ENCODE measurements at regions not wholly inside any gene's neighbourhood (a gene's known extent, or its start where the extent isn't known, plus 50 kb on each side); places are given as distances from the start of the nearest gene placed in this dataset.

DNA sequence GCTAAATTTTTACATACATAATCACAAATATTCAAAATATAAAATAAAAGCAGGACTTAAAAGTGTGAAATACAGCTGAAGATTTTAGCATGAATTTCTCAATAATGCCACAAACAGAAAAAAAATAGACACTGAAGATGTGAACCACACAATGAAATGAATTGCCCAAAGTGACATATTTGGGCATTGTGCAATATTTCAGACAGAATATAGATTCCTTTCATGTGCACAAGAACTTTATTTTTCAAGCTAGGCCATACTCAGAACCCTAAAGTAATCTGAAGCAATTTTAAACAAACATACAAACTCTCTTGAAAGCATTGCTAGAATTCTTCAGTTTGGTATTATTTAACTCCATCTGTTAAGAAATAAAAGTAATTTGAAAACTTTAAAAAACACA is 764.1 kb downstream of the STIM2 start:
- DNase-seq: no peak
- Histone ChIP-seq H3K4me3 (no peak overlapping the region), H3K36me3 (ENCODE audit: low read depth) (no peaks in the 10 kb centered on the region), H3K4me2 (no peak overlapping the region), H3F3A (ENCODE audit: insufficient read depth, low read depth) (no peaks in the 10 kb centered on the region), H4K20me1 (ENCODE audit: insufficient read depth) (no peaks in the 10 kb centered on the region), H3K27ac (no peak overlapping the region), H3K79me2 (ENCODE audit: low read depth) (no peaks in the 10 kb centered on the region), H3K9me2 (ENCODE audit: insufficient read depth) (no peaks in the 10 kb centered on the region; the same call in 1 of the 2 replicates), H3K4me1 (replicated peaks; ENCODE audit: insufficient read depth) (no peaks in the 10 kb centered on the region), H2AFZ (no peak overlapping the region), H3K27me3 (ENCODE audit: insufficient read depth, low read depth) (no peaks in the 10 kb centered on the region), H3K9me3 (ENCODE audit: insufficient read depth, low read depth) (no peaks in the 10 kb centered on the region)
- TF ChIP-seq, protein P1, sequence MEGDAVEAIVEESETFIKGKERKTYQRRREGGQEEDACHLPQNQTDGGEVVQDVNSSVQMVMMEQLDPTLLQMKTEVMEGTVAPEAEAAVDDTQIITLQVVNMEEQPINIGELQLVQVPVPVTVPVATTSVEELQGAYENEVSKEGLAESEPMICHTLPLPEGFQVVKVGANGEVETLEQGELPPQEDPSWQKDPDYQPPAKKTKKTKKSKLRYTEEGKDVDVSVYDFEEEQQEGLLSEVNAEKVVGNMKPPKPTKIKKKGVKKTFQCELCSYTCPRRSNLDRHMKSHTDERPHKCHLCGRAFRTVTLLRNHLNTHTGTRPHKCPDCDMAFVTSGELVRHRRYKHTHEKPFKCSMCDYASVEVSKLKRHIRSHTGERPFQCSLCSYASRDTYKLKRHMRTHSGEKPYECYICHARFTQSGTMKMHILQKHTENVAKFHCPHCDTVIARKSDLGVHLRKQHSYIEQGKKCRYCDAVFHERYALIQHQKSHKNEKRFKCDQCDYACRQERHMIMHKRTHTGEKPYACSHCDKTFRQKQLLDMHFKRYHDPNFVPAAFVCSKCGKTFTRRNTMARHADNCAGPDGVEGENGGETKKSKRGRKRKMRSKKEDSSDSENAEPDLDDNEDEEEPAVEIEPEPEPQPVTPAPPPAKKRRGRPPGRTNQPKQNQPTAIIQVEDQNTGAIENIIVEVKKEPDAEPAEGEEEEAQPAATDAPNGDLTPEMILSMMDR (conservative IDR thresholded peaks at IDR 0.05): no peak
- TF ChIP-seq EZH2 (IDR thresholded peaks at IDR 0.05; ENCODE audit: low read depth): no peak
- intact Hi-C loops (cut with micrococcal nuclease; ENCODE audit: unreplicated experiment): no loop called here
- BruUV-seq (replicated peaks): no TSS peak
- POLR2A ChIA-PET (ENCODE audit: unreplicated experiment): no interaction called here
- CTCF ChIA-PET: no interaction called here

DNA sequence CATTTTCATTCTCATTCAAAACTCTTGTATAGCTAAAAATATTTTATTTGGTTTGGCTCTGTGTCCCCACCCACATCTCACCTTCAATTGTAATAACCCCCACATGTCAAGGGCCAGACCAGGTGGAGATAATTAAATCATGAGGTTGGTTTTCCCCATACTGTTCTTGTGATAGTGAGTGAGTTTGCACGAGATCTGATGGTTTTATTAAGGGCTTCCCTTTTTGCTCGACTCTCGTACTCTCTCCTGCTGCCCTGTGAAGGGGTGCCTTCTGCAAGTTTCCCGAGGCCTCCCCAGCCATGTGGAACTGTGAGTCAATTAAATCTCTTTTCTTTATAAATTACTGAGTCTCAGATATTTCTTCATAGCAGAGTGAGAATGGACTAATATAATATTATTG is 768.0 kb downstream of the STIM2 start:
- Histone ChIP-seq H3K4me2 (no peak overlapping the region), H3K9me3 (ENCODE audit: insufficient read depth, low read depth) (no peaks in the 10 kb centered on the region), H3K4me1 (replicated peaks; ENCODE audit: insufficient read depth) (no peaks in the 10 kb centered on the region), H3K9me2 (ENCODE audit: insufficient read depth) (no peaks in the 10 kb centered on the region; the same call in 1 of the 2 replicates), H3K27ac (no peak overlapping the region), H2AFZ (no peak overlapping the region), H3K4me3 (no peak overlapping the region), H3F3A (ENCODE audit: insufficient read depth, low read depth) (no peaks in the 10 kb centered on the region), H4K20me1 (ENCODE audit: insufficient read depth) (no peaks in the 10 kb centered on the region), H3K36me3 (ENCODE audit: low read depth) (no peaks in the 10 kb centered on the region), H3K79me2 (ENCODE audit: low read depth) (no peaks in the 10 kb centered on the region), H3K27me3 (ENCODE audit: insufficient read depth, low read depth) (no peaks in the 10 kb centered on the region)
- no peak for DNase-seq
- POLR2A ChIA-PET (ENCODE audit: unreplicated experiment): interaction anchor here (0.6 kb wide), 1 partner anchor 410 kb away, joined by 3 read pairs; no protein-coding TSS in a partner anchor
- intact Hi-C loops (cut with micrococcal nuclease; ENCODE audit: unreplicated experiment): no loop called here
- TF ChIP-seq, protein P1 (conservative IDR thresholded peaks at IDR 0.05): no peak
- no peak for TF ChIP-seq EZH2 (IDR thresholded peaks at IDR 0.05; ENCODE audit: low read depth)
- BruUV-seq (replicated peaks): no TSS peak
- CTCF ChIA-PET: no interaction called here

DNA sequence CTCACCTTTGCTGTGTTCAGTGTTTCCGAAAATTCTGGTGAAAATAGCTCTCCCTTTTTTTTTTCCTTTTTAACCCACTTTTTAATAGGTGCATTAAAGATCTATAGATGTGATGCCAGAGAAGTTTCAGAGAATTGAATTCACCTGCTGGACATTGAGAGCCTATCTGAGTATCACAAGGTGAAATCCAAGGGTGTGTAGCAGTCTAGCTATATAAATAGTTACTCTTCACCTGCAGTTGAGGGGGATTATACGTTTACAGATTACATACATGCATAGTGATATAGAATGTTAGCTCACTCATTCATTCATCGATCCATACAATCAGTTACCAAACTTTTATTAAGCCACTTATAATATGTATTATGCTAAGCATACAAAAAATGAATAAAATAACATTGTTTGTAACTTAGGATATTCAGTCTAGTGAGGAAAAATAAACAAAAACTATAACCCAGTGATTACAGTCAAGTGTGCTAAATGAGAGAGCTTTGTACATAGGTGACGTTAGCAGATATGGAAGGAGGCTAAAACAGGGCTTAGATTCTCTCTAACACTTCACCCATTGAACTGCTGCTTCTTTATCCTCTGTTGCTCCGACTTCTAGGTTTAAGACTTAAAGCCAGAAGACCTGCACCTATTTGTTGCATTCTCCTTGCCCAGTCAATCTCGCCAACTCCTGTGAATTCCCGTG is 769.0 kb downstream of the STIM2 start:
- TF ChIP-seq, protein P1 (conservative IDR thresholded peaks at IDR 0.05): no peak
- TF ChIP-seq EZH2 (IDR thresholded peaks at IDR 0.05; ENCODE audit: low read depth): no peak
- no TSS peak for BruUV-seq (replicated peaks)
- Histone ChIP-seq H3K4me1 (replicated peaks; ENCODE audit: insufficient read depth) (no peaks in the 10 kb centered on the region), H3K9me3 (ENCODE audit: insufficient read depth, low read depth) (no peaks in the 10 kb centered on the region), H3K27ac (no peak overlapping the region), H3F3A (ENCODE audit: insufficient read depth, low read depth) (no peaks in the 10 kb centered on the region), H3K36me3 (ENCODE audit: low read depth) (no peaks in the 10 kb centered on the region), H3K4me2 (no peak overlapping the region), H3K4me3 (no peak overlapping the region), H3K79me2 (ENCODE audit: low read depth) (no peaks in the 10 kb centered on the region), H3K9me2 (ENCODE audit: insufficient read depth) (no peaks in the 10 kb centered on the region), H2AFZ (no peak overlapping the region), H4K20me1 (ENCODE audit: insufficient read depth) (no peaks in the 10 kb centered on the region), H3K27me3 (ENCODE audit: insufficient read depth, low read depth) (no peaks in the 10 kb centered on the region)
- intact Hi-C loops (cut with micrococcal nuclease; ENCODE audit: unreplicated experiment): no loop called here
- DNase-seq: no peak
- ChIA-PET CTCF (no interaction called here), POLR2A (ENCODE audit: unreplicated experiment) (no interaction called here)
